Lung (tissue), 11 donors: ENCODE measurements at regions not wholly inside any gene's neighbourhood (a gene's known extent, or its start where the extent isn't known, plus 50 kb on each side); places are given as distances from the start of the nearest gene placed in this dataset.

Experiments
- ATAC-seq: fragments of 200-7000 bp; cut with Tn5 transposase; one replicate; pipeline ENCODE4 v1.9.1; 2020; ENCODE audit warnings: moderate number of reproducible peaks; ENCODE audit not compliant: insufficient read depth, low FRiP score
- DNase-seq, 3 donors: peaks; one replicate each; pipeline ENCODE4 v3.0.0-alpha.2; 2013 to 2017
- H3K27ac ChIP-seq, 2 donors: one replicate each; pipeline ENCODE4 v1.5.1; 2013; ENCODE audit warnings: mild to moderate bottlenecking in 2 of 2, moderate library complexity in 2 of 2, control low read depth in 1 of 2, inconsistent platforms in 1 of 2, low read depth in 1 of 2, low read length in 1 of 2
- H3K27me3 ChIP-seq, 3 donors: one replicate each; pipeline ENCODE4 v1.5.1; 2013; ENCODE audit warnings: low read length in 2 of 3; ENCODE audit not compliant: control insufficient read depth in 3 of 3, insufficient read depth in 3 of 3
- H3K36me3 ChIP-seq, 4 donors: one replicate each; pipeline ENCODE4 v1.5.1; 2013; ENCODE audit warnings: low read length in 4 of 4, mild to moderate bottlenecking in 1 of 4, moderate library complexity in 1 of 4; ENCODE audit not compliant: control insufficient read depth in 4 of 4, insufficient read depth in 4 of 4
- H3K4me1 ChIP-seq, 5 donors: one replicate each; pipeline ENCODE4 v1.5.1; 2013; ENCODE audit warnings: low read length in 5 of 5, mild to moderate bottlenecking in 2 of 5, moderate library complexity in 1 of 5; ENCODE audit not compliant: control insufficient read depth in 5 of 5, insufficient read depth in 5 of 5
- H3K4me3 ChIP-seq: one replicate; pipeline ENCODE4 v1.5.1; 2013; ENCODE audit warnings: mild to moderate bottlenecking, control low read depth, moderate library complexity
- H3K9ac ChIP-seq, 2 donors: one replicate each; pipeline ENCODE4 v1.5.1; 2013; ENCODE audit warnings: low read length in 2 of 2, control low read depth in 1 of 2; ENCODE audit not compliant: insufficient read depth in 1 of 2
- H3K9me3 ChIP-seq, 4 donors: one replicate each; pipeline ENCODE4 v1.5.1; 2013; ENCODE audit warnings: low read length in 3 of 4, mild to moderate bottlenecking in 1 of 4, moderate library complexity in 1 of 4; ENCODE audit not compliant: control insufficient read depth in 4 of 4, insufficient read depth in 3 of 4
- CTCF ChIP-seq: IDR thresholded peaks from 2 replicates; pipeline ENCODE4 v1.5.1; 2012; ENCODE audit warnings: mild to moderate bottlenecking; ENCODE audit errors: control extremely low read depth, extremely low read depth
- WGBS, 2 donors: extraction: QIAGEN DNeasy Blood & Tissue Kit; methylation state at CpG; one replicate each; pipeline ENCODE4 v1.1.7; 2013; 5-methylcytosine and 5-hydroxymethylcytosine counted together
- donor health status: control.
- donor health status: control.
- donor health status: Bipolar disorder and iron deficiency.
- donor health status: healthy.
- donor health status: DM: yes; HTN: yes; CAD: no.

- Histone ChIP-seq H3K27me3 (no peaks in the 10 kb centered on the region), H3K36me3 (no peaks in the 10 kb centered on the region), H3K4me1 (peaks cover 0 to 4% (median 0%) of the 10 kb centered on the region in 5 donors), H3K27ac (no peak overlapping the region), H3K4me3 (no peak overlapping the region), H3K9me3 (no peaks in the 10 kb centered on the region), H3K9ac (no peak overlapping the region)
- WGBS, 2 donors = 62 to 77% methylated on average over 1 of the region's 1 CpG
- no peak for DNase-seq
- no peak for TF ChIP-seq CTCF
- ATAC-seq = no peak
These were observed 206.4 kb upstream of the SPRY2 start for GRCh38 chr13:80547341-80547740.

GRCh38 chr13:80533175-80533574 lies 192.2 kb upstream of the SPRY2 start:
- ATAC-seq (no peak), DNase-seq (no peak)

GRCh38 chr13:80530902-80531301 lies 190.0 kb upstream of the SPRY2 start:
- no peaks in the 10 kb centered on the region for H3K4me1 ChIP-seq
- peaks cover 0 to 4% (median 0%) of the 10 kb centered on the region in 4 donors for H3K9me3 ChIP-seq
- H3K27me3 ChIP-seq = no peaks in the 10 kb centered on the region
- ATAC-seq = no peak
- no peak overlapping the region for H3K4me3 ChIP-seq
- no peak for TF ChIP-seq CTCF
- DNase-seq = no peak
- 95 to 100% methylated on average over 1 of the region's 1 CpG for WGBS, 2 donors
- H3K27ac ChIP-seq = no peak overlapping the region
- H3K36me3 ChIP-seq = no peaks in the 10 kb centered on the region
- H3K9ac ChIP-seq = no peak overlapping the region

More at GRCh38 chr13:80533175-80533574, 192.2 kb upstream of the SPRY2 start:
- 97 to 99% methylated on average over 1 of the region's 1 CpG for WGBS, 2 donors
- Histone ChIP-seq H3K4me3 (no peak overlapping the region), H3K27ac (no peak overlapping the region), H3K27me3 (no peaks in the 10 kb centered on the region), H3K4me1 (no peaks in the 10 kb centered on the region), H3K9ac (no peak overlapping the region), H3K9me3 (peaks cover 0 to 4% (median 0%) of the 10 kb centered on the region in 4 donors), H3K36me3 (no peaks in the 10 kb centered on the region)
- TF ChIP-seq CTCF = no peak

GRCh38 chr13:80530191-80530590 lies 189.3 kb upstream of the SPRY2 start:
- ATAC-seq (no peak), DNase-seq (no peak)
- peaks cover 0 to 4% (median 0%) of the 10 kb centered on the region in 4 donors for H3K9me3 ChIP-seq
- 83 to 87% methylated on average over 4 of the region's 4 CpGs for WGBS, 2 donors
- no peaks in the 10 kb centered on the region for H3K36me3 ChIP-seq
- no peak for TF ChIP-seq CTCF
- H3K9ac ChIP-seq = no peak overlapping the region
- no peak overlapping the region for H3K4me3 ChIP-seq
- H3K27ac ChIP-seq = no peak overlapping the region
- H3K27me3 ChIP-seq = no peaks in the 10 kb centered on the region
- no peaks in the 10 kb centered on the region for H3K4me1 ChIP-seq
